ENCODE measurements at regions not wholly inside any gene's neighbourhood (a gene's known extent, or its start where the extent isn't known, plus 50 kb on each side); places are given as distances from the start of the nearest gene placed in this dataset.

DNA sequence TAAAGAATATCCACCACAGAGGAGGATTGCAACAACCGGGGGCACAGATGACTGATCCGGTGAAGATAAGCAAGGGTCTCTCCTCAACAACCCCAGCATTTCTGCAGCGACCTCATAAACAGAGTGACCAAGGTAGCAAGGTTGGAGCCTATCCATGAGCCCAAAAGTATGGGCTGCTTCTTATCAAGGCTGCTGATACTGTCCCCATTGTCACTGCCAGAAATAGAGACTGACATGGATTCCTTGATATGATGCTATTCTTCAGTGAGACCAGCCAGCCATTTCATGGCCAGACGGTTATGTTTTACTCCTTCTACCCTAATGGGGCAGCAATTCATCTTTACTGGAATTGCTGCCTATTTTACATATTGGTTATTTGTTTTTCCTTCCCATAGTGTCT lies 61.9 kb upstream of the ARHGAP5 start:
- Histone ChIP-seq H3K9me2 (replicated peaks; ENCODE audit: insufficient read depth) (no peaks in the 10 kb centered on the region), H3K27ac (no peak overlapping the region), H4K20me1 (ENCODE audit: insufficient read depth, poor library complexity, severe bottlenecking) (no peaks in the 10 kb centered on the region), H2AFZ (no peak overlapping the region), H3K27me3 (no peaks in the 10 kb centered on the region), H3K4me3 (no peak overlapping the region), H3K4me2 (no peak overlapping the region), H3K4me1 (ENCODE audit: insufficient read depth) (peaks cover 14% of the 10 kb centered on the region), H3K9me3 (ENCODE audit: low read depth) (no peaks in the 10 kb centered on the region), H3K79me2 (no peaks in the 10 kb centered on the region), H3K36me3 (replicated peaks; ENCODE audit: insufficient read depth, low read depth) (no peaks in the 10 kb centered on the region)
- DNase-seq (ENCODE audit: low spot score) = no peak
- TF ChIP-seq EZH2phosphoT487 (IDR thresholded peaks at IDR 0.05; ENCODE audit: low read depth, severe bottlenecking, unreplicated experiment) (no peak), EZH2 (IDR thresholded peaks at IDR 0.05; ENCODE audit: borderline replicate concordance) (no peak)
- TF ChIP-seq, protein P1, sequence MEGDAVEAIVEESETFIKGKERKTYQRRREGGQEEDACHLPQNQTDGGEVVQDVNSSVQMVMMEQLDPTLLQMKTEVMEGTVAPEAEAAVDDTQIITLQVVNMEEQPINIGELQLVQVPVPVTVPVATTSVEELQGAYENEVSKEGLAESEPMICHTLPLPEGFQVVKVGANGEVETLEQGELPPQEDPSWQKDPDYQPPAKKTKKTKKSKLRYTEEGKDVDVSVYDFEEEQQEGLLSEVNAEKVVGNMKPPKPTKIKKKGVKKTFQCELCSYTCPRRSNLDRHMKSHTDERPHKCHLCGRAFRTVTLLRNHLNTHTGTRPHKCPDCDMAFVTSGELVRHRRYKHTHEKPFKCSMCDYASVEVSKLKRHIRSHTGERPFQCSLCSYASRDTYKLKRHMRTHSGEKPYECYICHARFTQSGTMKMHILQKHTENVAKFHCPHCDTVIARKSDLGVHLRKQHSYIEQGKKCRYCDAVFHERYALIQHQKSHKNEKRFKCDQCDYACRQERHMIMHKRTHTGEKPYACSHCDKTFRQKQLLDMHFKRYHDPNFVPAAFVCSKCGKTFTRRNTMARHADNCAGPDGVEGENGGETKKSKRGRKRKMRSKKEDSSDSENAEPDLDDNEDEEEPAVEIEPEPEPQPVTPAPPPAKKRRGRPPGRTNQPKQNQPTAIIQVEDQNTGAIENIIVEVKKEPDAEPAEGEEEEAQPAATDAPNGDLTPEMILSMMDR (IDR thresholded peaks at IDR 0.05; ENCODE audit: poor library complexity) = no peak
- WGBS (ENCODE audit: low lambda C conversion rate, missing lambda C conversion rate) = 99% methylated on average over 4 of the region's 4 CpGs

DNA sequence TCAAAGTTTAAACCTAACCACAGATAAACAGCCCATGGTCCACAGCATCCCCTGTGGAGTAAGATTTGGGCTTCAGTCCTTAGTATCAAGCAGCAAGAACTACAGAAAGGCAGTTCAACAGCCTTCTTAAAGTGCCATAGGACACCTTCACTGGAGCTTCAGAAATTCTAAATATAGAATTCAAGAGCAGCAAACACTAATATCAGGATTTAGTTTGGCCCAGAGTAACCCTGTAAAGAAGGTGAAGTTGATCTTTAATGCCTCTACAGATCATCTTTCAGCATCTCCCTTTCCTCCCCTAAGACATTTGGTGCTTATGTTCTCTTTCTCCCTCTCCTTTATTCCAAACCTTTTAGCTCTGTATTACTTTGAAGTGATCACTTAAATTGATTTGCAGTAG lies 59.5 kb upstream of the ARHGAP5 start:
- no peak for DNase-seq (ENCODE audit: low spot score)
- H3K4me2 ChIP-seq = no peak overlapping the region
- no peaks in the 10 kb centered on the region for H3K4me1 ChIP-seq (ENCODE audit: insufficient read depth)
- H3K4me3 ChIP-seq = no peak overlapping the region
- TF ChIP-seq, protein P1 (IDR thresholded peaks at IDR 0.05; ENCODE audit: poor library complexity) = no peak
- TF ChIP-seq EZH2phosphoT487 (IDR thresholded peaks at IDR 0.05; ENCODE audit: low read depth, severe bottlenecking, unreplicated experiment) (no peak), EZH2 (IDR thresholded peaks at IDR 0.05; ENCODE audit: borderline replicate concordance) (no peak)
- H2AFZ ChIP-seq = no peak overlapping the region
- no peaks in the 10 kb centered on the region for H3K36me3 ChIP-seq (replicated peaks; ENCODE audit: insufficient read depth, low read depth)
- no peak overlapping the region for H3K27ac ChIP-seq
- no peaks in the 10 kb centered on the region for H3K27me3 ChIP-seq
- no peaks in the 10 kb centered on the region for H4K20me1 ChIP-seq (ENCODE audit: insufficient read depth, poor library complexity, severe bottlenecking)
- H3K9me2 ChIP-seq (replicated peaks; ENCODE audit: insufficient read depth) = no peaks in the 10 kb centered on the region
- no peaks in the 10 kb centered on the region for H3K9me3 ChIP-seq (ENCODE audit: low read depth)
- no peaks in the 10 kb centered on the region for H3K79me2 ChIP-seq

DNA sequence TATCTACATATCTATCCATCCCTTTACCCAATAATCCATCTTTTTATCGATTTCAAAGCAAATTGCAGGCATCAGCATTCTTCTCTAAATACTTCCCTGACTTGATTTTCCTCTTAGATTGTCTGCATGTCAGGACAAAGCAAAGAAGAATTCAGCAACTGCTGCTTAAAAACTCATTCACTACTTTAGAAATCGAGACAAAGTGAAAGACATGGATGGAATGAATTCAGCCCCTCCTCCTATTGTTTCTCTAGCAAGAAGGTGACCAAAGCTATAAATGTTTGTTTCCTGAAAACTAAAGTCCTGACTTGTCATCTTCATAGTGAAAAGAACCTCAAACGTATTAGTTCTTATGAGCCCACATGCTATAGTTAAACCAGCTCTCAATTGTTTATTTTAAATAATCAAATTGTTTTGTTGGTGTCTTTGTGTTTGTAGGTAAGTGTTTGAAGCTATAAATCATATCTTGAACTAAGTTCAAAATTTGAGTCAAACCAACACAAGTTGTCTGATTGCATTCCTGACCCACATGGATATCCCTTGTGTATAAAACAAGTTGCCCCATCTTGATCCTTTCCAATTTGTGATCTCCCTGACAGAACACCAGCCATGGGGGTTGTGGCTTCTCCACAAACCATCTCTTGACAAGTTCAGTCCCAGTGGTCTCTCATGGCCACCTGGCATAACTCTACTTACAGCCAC lies 58.6 kb upstream of the ARHGAP5 start:
- no peak for TF ChIP-seq EZH2 (IDR thresholded peaks at IDR 0.05; ENCODE audit: borderline replicate concordance)
- TF ChIP-seq, protein P1 (IDR thresholded peaks at IDR 0.05; ENCODE audit: poor library complexity) = no peak
- no peak for TF ChIP-seq EZH2phosphoT487 (IDR thresholded peaks at IDR 0.05; ENCODE audit: low read depth, severe bottlenecking, unreplicated experiment)
- H3K27ac ChIP-seq = peak overlapping the region; percentile 27
- H2AFZ ChIP-seq = peak overlapping the region; percentile 28
- no peaks in the 10 kb centered on the region for H3K4me1 ChIP-seq (ENCODE audit: insufficient read depth)
- WGBS (ENCODE audit: low lambda C conversion rate, missing lambda C conversion rate) = 60% methylated on average over 3 of the region's 3 CpGs
- H3K4me3 ChIP-seq = no peak overlapping the region
- H3K4me2 ChIP-seq = no peak overlapping the region
- no peaks in the 10 kb centered on the region for H3K9me3 ChIP-seq (ENCODE audit: low read depth)
- no peaks in the 10 kb centered on the region for H4K20me1 ChIP-seq (ENCODE audit: insufficient read depth, poor library complexity, severe bottlenecking)
- no peaks in the 10 kb centered on the region for H3K79me2 ChIP-seq
- H3K9me2 ChIP-seq (replicated peaks; ENCODE audit: insufficient read depth) = no peaks in the 10 kb centered on the region
- H3K36me3 ChIP-seq (replicated peaks; ENCODE audit: insufficient read depth, low read depth) = no peaks in the 10 kb centered on the region
- H3K27me3 ChIP-seq = no peaks in the 10 kb centered on the region
- no peak for DNase-seq (ENCODE audit: low spot score)
